K562 (cell line): ENCODE measurements at regions not wholly inside any gene's neighbourhood (a gene's known extent, or its start where the extent isn't known, plus 50 kb on each side); places are given as distances from the start of the nearest gene placed in this dataset.

ENCODE experiments used
- NCOA1 ChIP-seq: fragments of 450-650 bp; IDR thresholded peaks from 2 replicates; pipeline ENCODE4 v1.6.1; 2016; ENCODE audit warnings: low read depth
- NRF1 ChIP-seq, 2 experiments: fragments of 450-650 bp; IDR thresholded peaks in 1 of 2; conservative IDR thresholded peaks in 1 of 2; 2 replicates each; pipeline ENCODE4 v1.6.1; 2014; ENCODE audit warnings: mild to moderate bottlenecking in 2 of 2
- TF ChIP-seq, protein P1 (sequence below): sonication (generic); formaldehyde crosslinking; IDR thresholded peaks from 2 replicates; pipeline ENCODE4 v1.9.0; 2022; ENCODE audit warnings: mild to moderate bottlenecking, missing genetic modification reagents

GRCh38 chr12:127182018-127182417 is 1085.0 kb upstream of the TMEM132C start:
- TF ChIP-seq, protein P1, sequence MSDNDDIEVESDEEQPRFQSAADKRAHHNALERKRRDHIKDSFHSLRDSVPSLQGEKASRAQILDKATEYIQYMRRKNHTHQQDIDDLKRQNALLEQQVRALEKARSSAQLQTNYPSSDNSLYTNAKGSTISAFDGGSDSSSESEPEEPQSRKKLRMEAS (CRISPR knock-in tag) = no peak
- TF ChIP-seq NRF1 (conservative IDR thresholded peaks at IDR 0.05 in 1 of 2, IDR thresholded peaks at IDR 0.05 in 1 of 2) (no peak), NCOA1 (no peak)
